GM12872 (cell line): ENCODE measurements at regions not wholly inside any gene's neighbourhood (a gene's known extent, or its start where the extent isn't known, plus 50 kb on each side); places are given as distances from the start of the nearest gene placed in this dataset.

Experiments used
- CTCF ChIP-seq: IDR thresholded peaks from 3 replicates; pipeline ENCODE4 v1.5.1; 2011; ENCODE audit warnings: low read depth, mild to moderate bottlenecking, low read length, moderate library complexity; ENCODE audit not compliant: insufficient read depth

- no peak for TF ChIP-seq CTCF
Observed at GRCh38 chr10:3281941-3282673, 109.5 kb upstream of the PITRM1 start.

- TF ChIP-seq CTCF = no peak
Observed at GRCh38 chr10:3278771-3279170, 106.2 kb upstream of the PITRM1 start.

GRCh38 chr10:3277566-3277965, 105.0 kb upstream of the PITRM1 start:
- TF ChIP-seq CTCF = no peak

- no peak for TF ChIP-seq CTCF
Observed at GRCh38 chr10:3274414-3274813, 101.8 kb upstream of the PITRM1 start.

GRCh38 chr10:3273966-3274365, 101.4 kb upstream of the PITRM1 start:
- TF ChIP-seq CTCF = no peak

- no peak for TF ChIP-seq CTCF
Observed at GRCh38 chr10:3272300-3272699, 99.7 kb upstream of the PITRM1 start.

GRCh38 chr10:3271354-3272115, 99.0 kb upstream of the PITRM1 start:
- no peak for TF ChIP-seq CTCF
